Activated CD4-positive, alpha-beta T cell treated with anti-CD3 and anti-CD28 coated beads, Interleukin-2, amount 10 ng/mL, durations not matched to agents 7 days and 5 days (primary cell): ENCODE measurements at regions not wholly inside any gene's neighbourhood (a gene's known extent, or its start where the extent isn't known, plus 50 kb on each side); places are given as distances from the start of the nearest gene placed in this dataset.

ENCODE experiments used
- CTCF ChIA-PET: fragments of 350-600 bp; sonication (Branson Sonifier 250); formaldehyde crosslinking; loops from one replicate; lab custom pipeline; 2021; ENCODE audit warnings: antibody characterized with exemption; lab: Charles Lee
- POLR2A ChIA-PET: fragments of 350-600 bp; sonication (Branson Sonifier 250); formaldehyde crosslinking; loops from one replicate; lab custom pipeline; 2021; ENCODE audit warnings: antibody characterized with exemption; lab: Charles Lee
- DNase-seq: peaks from one replicate; pipeline ENCODE4 v3.0.0-alpha.2; 2020
- H3K27ac Mint-ChIP-seq: one replicate; pipeline ENCODE4 v1.8.0; 2021; ENCODE audit warnings: mild to moderate bottlenecking, moderate library complexity, mixed read lengths
- H3K27me3 Mint-ChIP-seq: one replicate; pipeline ENCODE4 v1.8.0; 2021; ENCODE audit warnings: mixed read lengths
- H3K36me3 Mint-ChIP-seq: one replicate; pipeline ENCODE4 v1.8.0; 2021; ENCODE audit warnings: low read depth, mixed read lengths
- H3K4me1 Mint-ChIP-seq: one replicate; pipeline ENCODE4 v1.8.0; 2021; ENCODE audit warnings: mixed read lengths
- H3K4me3 Mint-ChIP-seq: one replicate; pipeline ENCODE4 v1.8.0; 2021; ENCODE audit warnings: mild to moderate bottlenecking, moderate library complexity, mixed read lengths
- H3K9me3 Mint-ChIP-seq: one replicate; pipeline ENCODE4 v1.8.0; 2021; ENCODE audit warnings: mixed read lengths

DNA sequence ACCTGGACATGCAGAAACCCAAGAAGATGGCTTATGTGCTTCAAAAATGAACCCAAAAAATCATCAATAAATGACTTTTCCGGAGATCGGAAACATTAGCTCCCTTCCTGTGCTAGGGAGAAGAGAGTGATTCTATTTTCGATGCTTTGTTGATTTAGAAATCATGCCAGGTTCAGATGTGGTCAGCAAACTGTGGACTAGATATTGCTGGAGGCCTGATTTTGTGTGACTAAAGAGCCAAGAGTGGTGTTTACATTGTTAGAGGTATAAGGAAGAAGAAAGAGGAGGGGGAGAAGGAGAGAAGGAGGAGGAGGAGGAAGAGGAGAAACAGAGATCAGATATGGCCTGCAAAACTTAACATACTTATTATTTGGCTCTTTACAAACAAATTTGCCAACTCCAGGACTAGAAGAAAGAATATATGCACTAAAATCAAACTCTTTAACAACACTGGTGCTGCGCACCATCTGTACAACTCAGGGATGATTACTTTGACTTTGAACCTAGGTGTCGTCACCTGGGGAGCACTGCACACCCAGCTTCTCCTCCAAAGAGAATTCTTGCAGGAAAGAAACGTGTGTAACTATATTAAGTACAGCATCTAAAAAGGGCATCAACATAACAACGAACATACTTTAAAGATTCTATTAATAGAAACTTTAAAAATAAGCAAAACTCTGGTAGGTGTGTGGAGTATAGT lies 664.9 kb upstream of the LCORL start:
- no peak for DNase-seq
- CTCF ChIA-PET, result no interaction called here

DNA sequence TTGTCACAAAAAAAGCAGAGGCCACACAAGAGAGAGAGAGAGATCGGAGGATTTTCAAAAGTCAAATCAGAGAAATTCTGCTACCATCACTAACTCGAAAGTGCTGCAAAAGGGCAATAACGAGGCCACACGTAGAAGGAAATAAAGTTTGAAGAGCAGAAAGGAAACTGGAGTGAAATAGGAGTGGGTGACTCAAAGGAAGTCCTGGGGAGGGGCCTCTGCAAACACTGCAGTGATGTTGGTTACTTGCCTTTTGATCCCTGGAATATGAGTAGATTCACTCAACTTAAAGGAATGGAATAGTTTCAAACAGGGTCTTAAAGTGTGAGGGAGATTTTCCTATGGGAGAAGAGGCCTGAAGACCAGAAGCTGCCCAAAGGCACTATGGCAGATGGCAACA lies 663.4 kb upstream of the LCORL start:
- Mint-ChIP-seq H3K36me3 (no peaks in the 10 kb centered on the region), H3K4me3 (no peak overlapping the region), H3K4me1 (no peaks in the 10 kb centered on the region), H3K27me3 (no peaks in the 10 kb centered on the region), H3K27ac (no peak overlapping the region), H3K9me3 (no peaks in the 10 kb centered on the region)
- POLR2A ChIA-PET, result no interaction called here
- no peak for DNase-seq
- CTCF ChIA-PET, result no interaction called here

More for the DNA sequence above, 664.9 kb upstream of the LCORL start:
- H3K4me1 Mint-ChIP-seq, result no peaks in the 10 kb centered on the region
- H3K36me3 Mint-ChIP-seq, result no peaks in the 10 kb centered on the region
- peaks cover 5% of the 10 kb centered on the region for H3K27me3 Mint-ChIP-seq
- POLR2A ChIA-PET, result no interaction called here
- H3K9me3 Mint-ChIP-seq, result no peaks in the 10 kb centered on the region
- H3K27ac Mint-ChIP-seq, result no peak overlapping the region
- no peak overlapping the region for H3K4me3 Mint-ChIP-seq

DNA sequence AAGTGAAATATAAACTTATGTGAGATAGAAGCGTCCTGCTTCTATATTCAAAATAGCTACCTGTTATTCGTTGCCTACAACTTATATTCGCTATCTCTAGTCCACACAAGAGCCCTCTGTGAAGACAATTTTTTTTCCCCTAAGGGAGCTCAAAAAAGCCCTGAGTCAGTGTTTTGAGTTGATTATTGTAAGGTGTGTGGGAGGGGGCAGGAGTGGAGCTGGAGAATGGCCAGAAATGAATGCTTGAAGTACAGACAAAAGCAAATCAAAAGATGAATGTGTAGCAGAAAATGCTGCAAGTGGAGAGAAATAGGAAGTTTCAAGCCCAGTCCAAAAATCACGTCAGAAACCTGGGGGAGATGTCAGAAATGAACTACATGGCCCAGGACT lies 655.0 kb upstream of the LCORL start:
- ChIA-PET CTCF (no interaction called here), POLR2A (no interaction called here)
- H3K27ac Mint-ChIP-seq, result no peak overlapping the region
- no peaks in the 10 kb centered on the region for H3K4me1 Mint-ChIP-seq
- no peaks in the 10 kb centered on the region for H3K27me3 Mint-ChIP-seq
- H3K36me3 Mint-ChIP-seq, result no peaks in the 10 kb centered on the region
- H3K4me3 Mint-ChIP-seq, result no peak overlapping the region
- DNase-seq, result no peak
- no peaks in the 10 kb centered on the region for H3K9me3 Mint-ChIP-seq

DNA sequence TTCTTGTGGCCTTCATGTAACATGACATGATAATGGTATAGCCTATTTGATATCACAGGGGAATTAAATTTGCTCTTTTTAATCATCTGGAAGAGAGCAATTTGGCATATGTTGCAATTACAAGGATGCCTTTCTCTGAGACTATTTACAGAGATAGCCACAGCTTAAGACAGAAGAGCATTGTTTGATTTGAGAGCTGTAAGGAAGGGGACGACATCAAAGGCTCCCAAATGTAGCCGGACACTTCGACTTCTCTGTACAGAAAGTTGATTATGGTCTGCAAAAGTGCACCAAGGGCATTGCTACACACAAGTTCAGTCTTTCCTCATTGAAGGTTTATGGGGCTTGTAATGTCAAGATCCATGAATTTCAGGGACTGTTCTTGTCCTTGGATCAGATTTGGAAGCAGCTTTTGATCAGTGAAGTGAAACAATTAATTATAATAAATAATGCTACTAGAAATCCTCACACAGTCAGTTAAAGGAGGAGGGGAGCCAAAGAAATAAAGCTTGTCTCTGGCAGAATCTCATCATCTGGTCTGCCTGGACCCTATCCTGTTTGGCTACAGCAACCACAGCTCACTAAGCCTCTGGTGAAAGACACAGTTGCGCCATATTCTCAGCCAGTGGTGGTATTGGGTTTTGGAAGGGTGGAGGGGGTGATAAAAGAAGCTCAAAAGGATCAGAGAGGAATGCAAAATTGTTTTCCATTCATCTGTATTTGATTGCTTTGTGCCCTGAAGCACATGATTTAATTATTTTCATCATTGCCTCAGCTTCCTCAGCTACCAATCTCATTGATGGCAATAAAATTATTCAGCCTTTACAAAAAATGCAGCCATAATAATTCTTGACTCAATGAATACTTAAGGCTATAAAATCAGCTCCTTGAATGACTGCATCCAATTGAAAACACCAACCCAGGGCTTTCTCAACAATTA lies 654.3 kb upstream of the LCORL start:
- ChIA-PET POLR2A (no interaction called here), CTCF (no interaction called here)

DNA sequence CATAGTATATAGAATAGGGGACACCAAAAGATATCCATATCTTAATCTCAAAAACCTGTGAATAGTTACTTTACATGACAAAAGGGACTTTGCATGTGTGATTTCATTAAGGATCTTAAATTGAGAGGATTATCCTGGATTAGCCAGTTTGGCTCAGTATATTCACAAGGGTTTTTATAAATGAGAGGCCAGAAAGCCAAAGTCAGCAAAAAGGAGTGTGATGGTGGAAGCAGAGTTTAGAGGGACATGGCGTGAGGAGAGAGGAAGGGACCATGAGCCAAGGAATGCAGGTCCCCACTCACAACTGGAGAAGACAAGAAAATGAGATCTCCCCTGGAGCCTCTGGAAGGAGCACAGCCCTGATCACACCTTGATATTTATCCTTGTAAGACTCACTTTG lies 648.5 kb upstream of the LCORL start:
- no peak overlapping the region for H3K27ac Mint-ChIP-seq
- H3K9me3 Mint-ChIP-seq, result no peaks in the 10 kb centered on the region
- CTCF ChIA-PET, result interaction anchor here (0.6 kb wide), 1 partner anchor 350 kb away, joined by 5 read pairs; no protein-coding TSS in a partner anchor
- POLR2A ChIA-PET, result no interaction called here
- no peaks in the 10 kb centered on the region for H3K27me3 Mint-ChIP-seq
- no peaks in the 10 kb centered on the region for H3K4me1 Mint-ChIP-seq
- H3K4me3 Mint-ChIP-seq, result no peak overlapping the region
- no peaks in the 10 kb centered on the region for H3K36me3 Mint-ChIP-seq
- DNase-seq, result no peak

More for the DNA sequence above, 654.3 kb upstream of the LCORL start:
- Mint-ChIP-seq H3K9me3 (no peaks in the 10 kb centered on the region), H3K36me3 (no peaks in the 10 kb centered on the region), H3K27me3 (no peaks in the 10 kb centered on the region), H3K4me3 (no peak overlapping the region), H3K27ac (no peak overlapping the region), H3K4me1 (no peaks in the 10 kb centered on the region)
- no peak for DNase-seq

DNA sequence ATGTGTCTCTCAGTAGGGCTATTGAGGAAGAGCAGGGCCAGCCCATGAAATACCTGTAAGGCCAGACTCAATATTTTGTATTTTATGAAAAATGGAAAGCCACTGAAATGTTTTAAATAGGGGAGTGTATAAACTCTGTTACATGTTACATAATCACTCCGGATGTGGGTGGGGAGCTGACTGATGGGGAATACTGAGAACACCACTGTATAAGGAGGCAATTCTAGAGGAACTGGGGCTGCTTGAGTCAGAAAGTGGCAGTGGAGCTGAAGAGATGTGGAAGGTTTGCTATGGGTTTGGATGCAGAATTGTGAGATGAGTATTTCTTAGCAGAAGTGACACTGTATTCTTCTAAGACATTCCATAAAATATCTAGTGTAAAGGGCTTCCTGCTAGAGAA lies 647.8 kb upstream of the LCORL start:
- Mint-ChIP-seq H3K36me3 (no peaks in the 10 kb centered on the region), H3K4me1 (no peaks in the 10 kb centered on the region), H3K27me3 (no peaks in the 10 kb centered on the region), H3K9me3 (no peaks in the 10 kb centered on the region), H3K27ac (no peak overlapping the region), H3K4me3 (no peak overlapping the region)
- no peak for DNase-seq
- ChIA-PET CTCF (no interaction called here), POLR2A (no interaction called here)

DNA sequence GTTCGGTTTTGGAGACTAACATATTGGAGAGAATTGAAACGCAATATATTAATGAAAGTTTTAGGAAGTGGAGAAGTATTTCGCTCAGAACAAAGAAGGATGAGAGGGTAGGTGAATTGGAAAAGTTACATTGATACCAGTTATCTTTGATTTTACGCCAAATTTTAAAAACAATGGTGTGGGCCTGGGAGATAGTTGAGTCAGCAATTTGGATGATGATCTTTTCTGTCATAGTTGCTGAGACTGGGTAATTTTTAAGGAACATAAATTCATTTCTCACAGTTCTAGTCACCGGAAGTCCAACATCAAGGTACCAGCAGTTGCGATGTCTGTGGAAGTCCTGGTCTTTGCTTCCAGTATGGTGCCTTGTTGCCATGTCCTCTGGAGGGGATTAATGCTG lies 644.8 kb upstream of the LCORL start:
- Mint-ChIP-seq H3K4me1 (no peaks in the 10 kb centered on the region), H3K27me3 (no peaks in the 10 kb centered on the region), H3K27ac (no peak overlapping the region), H3K9me3 (peaks cover 2% of the 10 kb centered on the region), H3K36me3 (no peaks in the 10 kb centered on the region), H3K4me3 (no peak overlapping the region)
- ChIA-PET POLR2A (no interaction called here), CTCF (no interaction called here)
- DNase-seq, result no peak

DNA sequence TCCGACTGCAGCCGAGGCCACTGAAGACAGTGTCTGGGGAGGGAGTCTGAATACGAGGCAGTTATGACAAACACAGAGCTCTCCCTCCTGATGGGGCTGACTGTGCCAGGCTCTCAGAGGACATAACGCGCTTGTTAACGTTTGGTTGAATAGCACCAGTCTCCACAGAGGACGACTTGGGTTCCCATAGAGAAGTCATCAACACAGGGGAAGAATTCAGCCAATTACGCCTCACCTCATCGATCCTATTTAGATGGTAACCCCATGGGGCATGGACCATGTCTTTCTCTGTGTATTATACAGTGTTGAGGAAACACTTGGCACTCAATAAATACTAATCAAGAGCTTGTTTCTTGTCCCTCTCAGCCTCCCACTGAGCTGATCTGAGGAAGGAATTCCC lies 642.6 kb upstream of the LCORL start:
- no peak overlapping the region for H3K27ac Mint-ChIP-seq
- peaks cover 2% of the 10 kb centered on the region for H3K9me3 Mint-ChIP-seq
- H3K4me1 Mint-ChIP-seq, result no peaks in the 10 kb centered on the region
- H3K4me3 Mint-ChIP-seq, result no peak overlapping the region
- ChIA-PET POLR2A (no interaction called here), CTCF (no interaction called here)
- DNase-seq, result no peak
- H3K36me3 Mint-ChIP-seq, result no peaks in the 10 kb centered on the region
- no peaks in the 10 kb centered on the region for H3K27me3 Mint-ChIP-seq

DNA sequence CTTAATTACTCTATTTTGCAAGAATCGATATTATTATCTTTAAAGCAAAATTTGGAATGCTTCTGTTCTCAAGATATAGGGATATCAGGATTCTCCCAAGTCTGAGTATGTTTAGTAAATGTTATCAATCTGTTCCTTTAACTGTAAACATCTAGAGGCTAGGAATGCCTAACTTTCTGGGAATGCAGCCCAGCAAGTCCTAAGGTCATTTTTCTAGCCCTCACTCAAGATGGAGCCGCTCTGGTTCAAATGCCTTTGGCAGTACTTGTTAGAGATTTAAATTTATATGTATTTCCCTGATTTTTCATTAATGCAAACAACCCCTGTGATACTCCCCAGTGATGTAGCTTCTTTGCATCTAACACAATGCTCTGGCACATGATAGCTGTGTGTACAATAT lies 623.8 kb upstream of the LCORL start:
- Mint-ChIP-seq H3K9me3 (peaks cover 4% of the 10 kb centered on the region), H3K27me3 (no peaks in the 10 kb centered on the region), H3K4me1 (no peaks in the 10 kb centered on the region), H3K4me3 (no peak overlapping the region), H3K27ac (no peak overlapping the region), H3K36me3 (no peaks in the 10 kb centered on the region)
- CTCF ChIA-PET, result no interaction called here
- POLR2A ChIA-PET, result no interaction called here
- DNase-seq, result no peak

DNA sequence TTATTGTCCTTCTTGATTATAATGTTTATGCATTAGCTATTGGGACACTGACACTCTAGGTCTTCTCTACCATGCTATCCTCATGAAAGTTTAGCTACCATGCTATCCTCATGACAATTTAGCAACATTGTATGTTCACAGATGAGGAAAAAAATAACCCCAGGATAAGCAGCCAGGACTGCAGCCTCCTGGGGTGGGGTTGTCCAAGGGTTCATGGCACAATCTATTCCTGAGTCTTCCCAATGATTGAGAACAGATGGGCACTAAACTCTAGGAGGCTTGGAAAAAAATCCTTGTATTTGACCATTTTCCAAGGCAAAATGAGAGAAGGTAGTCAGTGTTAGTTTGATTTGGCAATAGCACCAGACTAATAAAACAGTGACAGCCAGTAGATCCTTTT lies 619.8 kb upstream of the LCORL start:
- DNase-seq, result no peak
- no peaks in the 10 kb centered on the region for H3K9me3 Mint-ChIP-seq
- POLR2A ChIA-PET, result no interaction called here
- H3K27ac Mint-ChIP-seq, result no peak overlapping the region
- no peaks in the 10 kb centered on the region for H3K36me3 Mint-ChIP-seq
- H3K4me1 Mint-ChIP-seq, result no peaks in the 10 kb centered on the region
- CTCF ChIA-PET, result no interaction called here
- H3K4me3 Mint-ChIP-seq, result no peak overlapping the region
- no peaks in the 10 kb centered on the region for H3K27me3 Mint-ChIP-seq

DNA sequence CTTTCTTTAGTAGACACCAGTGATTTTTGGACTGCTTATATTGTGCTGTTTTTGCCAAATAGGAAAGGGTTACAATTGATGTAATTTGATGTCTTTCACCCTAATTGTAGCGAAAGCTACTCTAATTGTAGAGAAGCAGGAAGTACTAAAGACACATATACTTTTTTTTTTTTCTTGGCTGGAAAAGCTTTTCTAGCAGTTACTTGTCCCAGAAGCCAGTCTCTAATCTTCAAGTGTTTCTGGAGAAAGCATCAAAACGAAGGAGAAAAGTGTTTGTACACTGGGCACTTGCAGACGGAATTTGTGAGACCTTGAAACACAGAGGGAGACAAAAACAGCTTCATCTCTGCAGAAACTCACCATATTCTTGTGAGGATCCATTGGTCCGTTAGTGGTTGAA lies 616.5 kb upstream of the LCORL start:
- H3K4me1 Mint-ChIP-seq, result no peaks in the 10 kb centered on the region
- CTCF ChIA-PET, result no interaction called here
- H3K36me3 Mint-ChIP-seq, result no peaks in the 10 kb centered on the region
- no peak overlapping the region for H3K4me3 Mint-ChIP-seq
- no peaks in the 10 kb centered on the region for H3K9me3 Mint-ChIP-seq
- no peak for DNase-seq
- H3K27me3 Mint-ChIP-seq, result no peaks in the 10 kb centered on the region
- no peak overlapping the region for H3K27ac Mint-ChIP-seq
- POLR2A ChIA-PET, result no interaction called here

DNA sequence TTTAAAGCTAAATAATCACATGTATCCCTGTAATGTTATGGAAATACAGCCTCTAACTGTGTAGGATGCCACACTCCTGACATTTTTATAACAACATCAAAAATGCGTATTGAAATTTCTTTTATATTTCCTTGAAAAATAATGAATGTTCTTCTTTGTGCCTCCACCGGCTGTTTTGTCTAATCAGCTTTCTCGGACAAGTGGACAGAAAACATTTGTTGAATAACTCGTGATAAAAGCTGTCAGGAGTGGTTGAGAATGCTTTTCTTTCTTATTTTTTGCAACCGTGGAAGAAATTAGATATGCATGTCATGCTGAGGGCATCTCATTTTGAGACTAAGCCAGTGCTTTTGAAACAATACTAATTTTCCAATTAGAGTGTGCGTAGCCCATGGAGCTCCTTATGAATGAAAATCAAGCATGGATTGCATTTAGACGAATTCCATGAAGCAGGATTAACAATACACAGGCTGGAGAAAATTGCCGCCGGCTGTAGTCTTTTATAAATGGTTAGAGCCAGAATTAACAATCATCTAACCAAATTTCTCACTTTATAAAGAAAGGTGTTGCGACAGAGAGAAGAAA lies 614.5 kb upstream of the LCORL start:
- H3K4me1 Mint-ChIP-seq, result no peaks in the 10 kb centered on the region
- H3K27me3 Mint-ChIP-seq, result no peaks in the 10 kb centered on the region
- H3K27ac Mint-ChIP-seq, result no peak overlapping the region
- no peak for DNase-seq
- no peak overlapping the region for H3K4me3 Mint-ChIP-seq
- CTCF ChIA-PET, result no interaction called here
- H3K36me3 Mint-ChIP-seq, result no peaks in the 10 kb centered on the region
- H3K9me3 Mint-ChIP-seq, result no peaks in the 10 kb centered on the region
- POLR2A ChIA-PET, result no interaction called here

DNA sequence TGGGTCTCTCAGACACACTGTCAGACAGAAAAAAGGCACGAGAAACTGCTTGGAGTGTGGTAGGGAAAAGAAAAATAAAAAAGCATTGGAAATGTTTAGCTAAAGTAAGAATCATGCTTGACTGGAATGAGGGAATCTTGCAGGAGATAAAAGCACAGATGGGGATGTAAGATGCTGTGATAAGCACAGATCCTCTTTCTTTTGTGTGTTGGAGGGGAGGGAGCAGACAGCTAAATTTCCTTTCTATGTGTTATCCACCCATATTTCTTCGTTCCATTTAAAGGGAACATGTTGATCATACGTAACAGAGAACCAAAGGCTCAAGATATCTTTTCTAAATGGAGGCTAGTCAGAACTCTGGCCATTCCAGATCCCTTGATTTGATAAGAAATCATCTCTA lies 614.0 kb upstream of the LCORL start:
- no peak for DNase-seq
- CTCF ChIA-PET, result no interaction called here
- no peak overlapping the region for H3K27ac Mint-ChIP-seq
- POLR2A ChIA-PET, result no interaction called here
- no peaks in the 10 kb centered on the region for H3K36me3 Mint-ChIP-seq
- no peak overlapping the region for H3K4me3 Mint-ChIP-seq
- H3K4me1 Mint-ChIP-seq, result no peaks in the 10 kb centered on the region
- no peaks in the 10 kb centered on the region for H3K9me3 Mint-ChIP-seq
- H3K27me3 Mint-ChIP-seq, result no peaks in the 10 kb centered on the region
